ENCODE measurements at regions not wholly inside any gene's neighbourhood (a gene's known extent, or its start where the extent isn't known, plus 50 kb on each side); places are given as distances from the start of the nearest gene placed in this dataset.

- H3K36me3 Mint-ChIP-seq, result no peaks in the 10 kb centered on the region
- no peaks in the 10 kb centered on the region for H3K27me3 Mint-ChIP-seq
- no peak overlapping the region for H3K27ac Mint-ChIP-seq
- no peak for DNase-seq
- CTCF ChIA-PET, result no interaction called here
- no peak overlapping the region for H3K4me3 Mint-ChIP-seq
- no peak for ATAC-seq
- H3K4me1 Mint-ChIP-seq, result no peaks in the 10 kb centered on the region
- no peaks in the 10 kb centered on the region for H3K9me3 Mint-ChIP-seq (ENCODE audit: low read depth)
Observed at GRCh38 chrX:112901869-112902725, 61.5 kb upstream of the AMOT start.

- H3K27ac Mint-ChIP-seq, result no peak overlapping the region
- peaks cover 3% of the 10 kb centered on the region for H3K27me3 Mint-ChIP-seq
- no peak overlapping the region for H3K4me3 Mint-ChIP-seq
- no peak for ATAC-seq
- H3K36me3 Mint-ChIP-seq, result no peaks in the 10 kb centered on the region
- CTCF ChIA-PET, result no interaction called here
- H3K4me1 Mint-ChIP-seq, result no peaks in the 10 kb centered on the region
- no peaks in the 10 kb centered on the region for H3K9me3 Mint-ChIP-seq (ENCODE audit: low read depth)
- no peak for DNase-seq
Observed at GRCh38 chrX:112896051-112896450, 55.4 kb upstream of the AMOT start.

Measured in activated CD8-positive, alpha-beta memory T cell treated with anti-CD3 and anti-CD28 coated beads, Interleukin-2, amount 10 ng/mL, durations not matched to agents 7 days and 5 days (primary cell).